Gastroesophageal sphincter (tissue), 3 donors: ENCODE measurements at regions not wholly inside any gene's neighbourhood (a gene's known extent, or its start where the extent isn't known, plus 50 kb on each side); places are given as distances from the start of the nearest gene placed in this dataset.

Experiments used
- POLR2A ChIP-seq, 2 donors: fragments of 450-650 bp; IDR thresholded peaks; one replicate each; pipeline ENCODE4 v1.6.1; 2017; ENCODE audit warnings: antibody characterized with exemption in 2 of 2, mild to moderate bottlenecking in 2 of 2, moderate library complexity in 1 of 2
- POLR2AphosphoS5 ChIP-seq: sonication (generic); formaldehyde crosslinking; IDR thresholded peaks from one replicate; pipeline ENCODE4 v1.6.1; 2017; ENCODE audit warnings: antibody characterized with exemption
- TF ChIP-seq, protein P1 (sequence below), 4 experiments: fragments of 200-600 bp in 2 of 4; fragments of 450-650 bp in 2 of 4; sonication (generic) in 1 of 4; IDR thresholded peaks; one replicate each; pipeline ENCODE4 v1.5.1; 2017 to 2019; ENCODE audit warnings: antibody characterized with exemption in 4 of 4, mild to moderate bottlenecking in 2 of 4, moderate library complexity in 2 of 4

DNA sequence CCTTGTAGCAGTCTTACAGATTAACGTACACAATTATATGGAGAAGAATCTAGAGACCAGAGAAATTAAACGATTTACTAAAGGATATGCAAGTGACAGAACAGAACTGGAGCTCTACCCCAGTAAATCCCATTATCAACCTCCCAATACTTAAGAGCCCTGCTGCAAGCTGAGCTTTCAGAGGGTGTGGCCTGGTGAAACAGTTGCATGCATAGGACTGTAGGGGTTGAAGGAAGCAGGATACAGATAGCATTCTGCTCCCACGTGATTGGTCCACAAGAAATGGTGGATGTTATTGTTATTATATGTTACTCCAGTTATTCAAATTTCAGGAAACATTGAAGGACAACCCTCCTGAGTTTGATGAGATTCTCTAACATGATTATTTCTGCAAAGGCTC, 210.8 kb upstream of the THUMPD2 start:
- TF ChIP-seq POLR2A (IDR thresholded peaks at IDR 0.05) (no peak), POLR2AphosphoS5 (no peak)
- TF ChIP-seq, protein P1, sequence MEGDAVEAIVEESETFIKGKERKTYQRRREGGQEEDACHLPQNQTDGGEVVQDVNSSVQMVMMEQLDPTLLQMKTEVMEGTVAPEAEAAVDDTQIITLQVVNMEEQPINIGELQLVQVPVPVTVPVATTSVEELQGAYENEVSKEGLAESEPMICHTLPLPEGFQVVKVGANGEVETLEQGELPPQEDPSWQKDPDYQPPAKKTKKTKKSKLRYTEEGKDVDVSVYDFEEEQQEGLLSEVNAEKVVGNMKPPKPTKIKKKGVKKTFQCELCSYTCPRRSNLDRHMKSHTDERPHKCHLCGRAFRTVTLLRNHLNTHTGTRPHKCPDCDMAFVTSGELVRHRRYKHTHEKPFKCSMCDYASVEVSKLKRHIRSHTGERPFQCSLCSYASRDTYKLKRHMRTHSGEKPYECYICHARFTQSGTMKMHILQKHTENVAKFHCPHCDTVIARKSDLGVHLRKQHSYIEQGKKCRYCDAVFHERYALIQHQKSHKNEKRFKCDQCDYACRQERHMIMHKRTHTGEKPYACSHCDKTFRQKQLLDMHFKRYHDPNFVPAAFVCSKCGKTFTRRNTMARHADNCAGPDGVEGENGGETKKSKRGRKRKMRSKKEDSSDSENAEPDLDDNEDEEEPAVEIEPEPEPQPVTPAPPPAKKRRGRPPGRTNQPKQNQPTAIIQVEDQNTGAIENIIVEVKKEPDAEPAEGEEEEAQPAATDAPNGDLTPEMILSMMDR (IDR thresholded peaks at IDR 0.05): no peak
